Right cardiac atrium (tissue), 5 donors: ENCODE measurements at regions not wholly inside any gene's neighbourhood (a gene's known extent, or its start where the extent isn't known, plus 50 kb on each side); places are given as distances from the start of the nearest gene placed in this dataset.

Experiments used
- ATAC-seq, 2 donors: fragments of 200-7000 bp; cut with Tn5 transposase; one replicate each; pipeline versions ENCODE4 v1.8.0 to v1.9.1; 2020; ENCODE audit warnings: moderate library complexity in 2 of 2, mild to moderate bottlenecking in 1 of 2
- DNase-seq, 3 donors: peaks; one replicate each; pipeline ENCODE4 v3.0.0-alpha.2; 2020
- H3K27ac ChIP-seq: one replicate; pipeline ENCODE4 v1.5.1; 2013; ENCODE audit warnings: mild to moderate bottlenecking, low read length, control low read depth, moderate library complexity
- H3K27me3 ChIP-seq: one replicate; pipeline ENCODE4 v1.6.1; 2013; ENCODE audit not compliant: control insufficient read depth, insufficient read depth
- H3K4me1 ChIP-seq: one replicate; pipeline ENCODE4 v1.6.1; 2013; ENCODE audit warnings: low read length; ENCODE audit not compliant: control insufficient read depth, insufficient read depth
- H3K4me3 ChIP-seq: one replicate; pipeline ENCODE4 v1.5.1; 2013; ENCODE audit warnings: low read length, control low read depth
- H3K9me3 ChIP-seq: one replicate; pipeline ENCODE4 v1.6.1; 2013; ENCODE audit warnings: low read length; ENCODE audit not compliant: control insufficient read depth
- WGBS: extraction: QIAGEN DNeasy Blood & Tissue Kit; methylation state at CpG from one replicate; pipeline ENCODE4 v1.1.7; 2013; 5-methylcytosine and 5-hydroxymethylcytosine counted together
- intact Hi-C, 4 donors: fragments of 100-400 bp; cut with DNase I; formaldehyde crosslinking; loops; one replicate each; pipeline versions ENCODE4 v1.11.0 to v1.14.0; 2022 to 2023
- donor health status: healthy with polysubstance abuse.
- donor health status: DM: no; HTN: yes; CAD: no.
- donor health status: DM: no; HTN: no; CAD: no.
- donor health status: DM: no; HTN: yes; CAD: no; lungs with severe emphysema.
- donor health status: DM: yes; HTN: yes; CAD: no.

DNA sequence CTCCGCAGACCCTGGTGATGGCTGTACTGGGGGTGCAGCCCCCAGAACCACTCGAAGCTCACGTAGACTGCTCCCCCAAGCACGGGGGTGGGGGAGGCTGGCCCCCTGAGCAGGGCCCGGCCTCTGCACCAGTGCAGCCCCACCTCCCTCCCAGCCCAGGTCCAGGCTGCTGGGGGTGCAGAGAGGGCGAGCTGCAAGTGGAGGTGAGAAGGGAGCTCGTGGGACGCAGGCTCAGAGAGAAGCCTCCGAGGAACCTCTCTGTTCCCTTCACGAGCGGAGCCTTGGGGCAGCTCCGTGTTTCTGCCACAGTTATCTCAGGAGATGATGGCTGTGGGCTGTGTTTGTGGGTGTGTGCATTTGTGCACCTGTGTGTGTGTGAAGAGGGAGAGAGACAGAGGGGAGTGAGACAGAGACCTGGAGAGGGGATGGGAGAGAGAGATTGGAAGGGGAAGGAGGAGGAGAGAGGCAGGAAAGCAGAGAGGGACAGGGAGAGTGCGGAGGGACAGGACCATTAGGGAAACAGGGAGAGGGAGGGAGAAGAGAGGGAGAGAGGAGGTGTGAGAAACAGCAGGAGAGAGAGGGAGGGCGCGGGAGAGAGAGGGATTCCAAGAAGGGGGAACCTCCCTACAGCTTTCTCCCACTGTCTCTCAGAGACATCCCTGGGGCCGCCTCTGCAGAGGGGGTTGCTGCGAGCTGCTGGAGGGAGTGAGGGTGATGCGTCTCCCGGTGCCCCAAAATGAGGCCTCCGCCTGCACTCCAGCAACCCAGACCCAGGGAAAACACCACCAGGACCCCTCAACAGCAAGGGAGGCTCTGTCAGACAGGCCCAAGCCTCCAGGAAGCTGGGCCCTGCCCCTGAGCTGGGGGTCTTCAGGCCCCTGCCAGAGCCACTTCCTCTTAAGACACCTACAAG, 1488.6 kb downstream of the BRD1 start:
- Histone ChIP-seq H3K4me1 (no peaks in the 10 kb centered on the region), H3K27me3 (no peaks in the 10 kb centered on the region), H3K4me3 (no peak overlapping the region), H3K27ac (no peak overlapping the region), H3K9me3 (no peaks in the 10 kb centered on the region)
- no peak for DNase-seq
- 60% methylated on average over 20 of the region's 20 CpGs for WGBS
- ATAC-seq: no peak
- intact Hi-C loops: no loop called here

DNA sequence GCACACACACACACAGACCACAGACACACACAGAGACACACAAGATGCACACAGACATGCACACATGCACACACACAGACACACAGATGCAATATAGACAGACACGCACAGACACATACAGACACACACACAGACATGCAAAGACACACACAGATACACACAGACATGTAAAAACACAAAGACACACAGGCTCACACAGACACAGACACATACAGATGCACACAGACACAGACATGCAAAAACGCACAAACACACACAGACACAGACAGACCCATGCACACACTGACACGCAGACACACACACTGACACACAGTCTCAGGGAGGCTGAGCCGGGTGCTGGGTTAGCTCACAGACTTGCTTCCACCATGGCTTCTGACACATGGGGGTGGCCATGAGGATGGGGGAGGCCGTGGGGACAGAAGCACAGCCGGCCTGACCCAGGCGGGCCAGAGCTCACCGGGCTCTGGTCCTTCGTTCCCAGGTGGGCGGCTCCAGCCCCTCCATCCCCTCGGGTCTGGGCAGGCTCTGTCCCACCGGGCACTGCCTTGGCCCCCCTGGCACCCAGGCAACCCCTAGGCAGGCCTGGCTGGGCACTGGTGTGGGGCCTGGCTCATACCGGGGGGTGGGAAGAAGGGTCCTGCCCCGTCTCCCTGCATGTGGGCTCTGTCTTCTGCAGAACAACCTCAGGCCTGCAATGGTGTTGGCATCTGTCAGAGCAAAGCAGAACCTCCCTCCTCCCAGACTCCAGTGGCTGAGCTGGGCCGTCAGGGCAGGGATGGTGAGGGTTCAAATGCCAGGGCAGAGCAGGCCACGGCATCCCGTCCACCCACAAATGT, 1489.5 kb downstream of the BRD1 start:
- intact Hi-C loops: no loop called here

DNA sequence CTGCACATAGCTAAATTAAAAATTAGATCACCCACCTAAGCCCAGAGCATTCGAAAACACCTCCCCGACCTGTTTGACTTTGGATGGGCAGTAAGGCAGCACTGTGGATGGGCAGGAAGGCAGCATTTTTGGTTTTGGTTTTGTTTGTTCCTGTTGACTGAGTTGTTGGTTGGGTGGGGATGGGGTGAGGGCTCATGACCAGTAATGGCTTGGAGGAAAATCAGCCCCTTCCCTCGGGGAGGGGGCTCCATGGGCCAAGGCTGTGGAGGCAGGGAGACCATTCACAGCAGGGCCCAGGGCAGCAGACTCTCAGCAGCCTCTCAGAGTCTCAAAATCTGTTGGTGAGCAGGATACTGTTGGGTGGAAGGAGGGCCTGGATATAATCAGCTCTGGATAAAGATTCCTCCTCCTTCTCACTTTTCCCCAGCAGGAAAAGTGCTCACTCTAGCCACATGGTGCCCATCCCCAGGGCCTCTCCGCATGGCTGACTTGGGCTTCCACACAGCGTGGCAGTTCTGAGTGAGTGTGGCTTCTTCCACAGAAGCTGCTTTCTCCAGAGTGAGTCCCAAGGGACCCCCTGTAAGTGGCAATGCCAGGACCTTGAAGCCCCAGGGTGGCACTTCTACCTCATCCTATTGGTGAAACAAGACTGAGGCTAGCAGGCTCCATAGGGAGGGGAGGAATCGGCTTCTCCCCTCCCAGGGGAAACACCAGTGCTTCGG, 1491.2 kb downstream of the BRD1 start:
- H3K9me3 ChIP-seq: no peaks in the 10 kb centered on the region
- H3K4me1 ChIP-seq: no peaks in the 10 kb centered on the region
- H3K27me3 ChIP-seq: no peaks in the 10 kb centered on the region
- H3K27ac ChIP-seq: no peak overlapping the region
- intact Hi-C loops: no loop called here
- H3K4me3 ChIP-seq: no peak overlapping the region
- DNase-seq (no peak), ATAC-seq (no peak)
- 81% methylated on average over 7 of the region's 7 CpGs for WGBS

More for the DNA sequence above, 1489.5 kb downstream of the BRD1 start:
- DNase-seq: no peak
- no peaks in the 10 kb centered on the region for H3K9me3 ChIP-seq
- no peaks in the 10 kb centered on the region for H3K4me1 ChIP-seq
- ATAC-seq: no peak
- WGBS: 78% methylated on average over 17 of the region's 17 CpGs
- no peak overlapping the region for H3K27ac ChIP-seq
- no peak overlapping the region for H3K4me3 ChIP-seq
- no peaks in the 10 kb centered on the region for H3K27me3 ChIP-seq

DNA sequence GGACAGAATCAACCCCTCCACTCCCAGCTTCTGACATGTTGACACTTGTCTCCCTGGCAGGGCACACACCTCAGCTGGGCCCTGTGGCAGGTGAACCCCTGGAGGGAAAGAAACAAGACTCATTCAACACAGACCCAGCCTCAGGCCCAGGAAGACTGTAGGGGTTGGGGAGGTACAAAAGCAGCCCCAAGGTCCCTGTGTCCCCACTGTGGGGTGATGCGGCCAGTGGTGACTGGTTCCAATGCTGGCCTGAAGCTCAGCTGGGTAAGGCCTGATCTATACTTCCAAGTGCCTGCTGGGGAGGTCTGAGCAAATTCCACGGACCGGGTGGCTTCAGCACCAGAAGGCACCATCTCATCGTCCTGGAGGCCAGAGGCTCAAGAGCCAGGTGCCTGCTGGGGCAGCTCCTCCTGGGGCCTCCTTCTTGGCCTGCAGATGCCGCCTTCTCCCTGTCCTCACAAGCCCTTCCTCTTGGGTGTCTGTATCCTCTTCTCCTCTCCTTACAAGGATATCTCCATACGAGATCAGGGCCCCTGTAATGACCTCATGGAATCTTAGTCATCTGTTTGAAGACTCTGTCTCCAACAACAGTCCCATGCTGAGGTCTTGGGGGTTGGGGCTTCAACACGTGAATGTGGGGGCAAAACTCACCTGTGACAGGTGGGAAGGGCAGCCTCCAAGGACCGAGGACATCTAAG, 1492.1 kb downstream of the BRD1 start:
- Histone ChIP-seq H3K27me3 (no peaks in the 10 kb centered on the region), H3K4me1 (no peaks in the 10 kb centered on the region), H3K9me3 (no peaks in the 10 kb centered on the region), H3K4me3 (no peak overlapping the region), H3K27ac (no peak overlapping the region)
- intact Hi-C loops: no loop called here
- DNase-seq: no peak
- ATAC-seq: no peak
- 73% methylated on average over 8 of the region's 8 CpGs for WGBS

DNA sequence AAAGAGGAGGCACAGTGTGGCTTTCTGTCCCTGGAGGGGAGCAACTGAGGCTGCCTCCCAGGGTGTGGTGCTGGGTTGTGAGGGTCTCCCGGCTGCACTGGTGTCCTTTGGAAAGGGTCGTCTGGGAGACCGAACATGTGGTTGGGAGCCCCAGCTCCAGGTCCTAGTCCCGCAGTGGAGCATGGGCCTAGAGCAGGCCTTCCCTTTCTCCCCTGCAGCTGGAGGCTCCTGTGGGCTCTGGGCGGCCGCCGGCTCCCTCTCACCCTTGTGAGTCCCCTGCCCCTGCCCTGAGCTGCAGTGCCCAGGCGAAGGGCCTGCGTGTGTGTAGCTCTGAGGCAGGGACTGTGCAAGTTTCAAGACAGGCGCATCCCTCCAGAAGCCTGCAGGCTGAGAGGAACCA, 1492.7 kb downstream of the BRD1 start:
- H3K27me3 ChIP-seq: no peaks in the 10 kb centered on the region
- 84% methylated on average over 10 of the region's 10 CpGs for WGBS
- DNase-seq: no peak
- intact Hi-C loops: no loop called here
- no peak overlapping the region for H3K27ac ChIP-seq
- no peaks in the 10 kb centered on the region for H3K4me1 ChIP-seq
- H3K9me3 ChIP-seq: no peaks in the 10 kb centered on the region
- ATAC-seq: no peak
- H3K4me3 ChIP-seq: no peak overlapping the region

DNA sequence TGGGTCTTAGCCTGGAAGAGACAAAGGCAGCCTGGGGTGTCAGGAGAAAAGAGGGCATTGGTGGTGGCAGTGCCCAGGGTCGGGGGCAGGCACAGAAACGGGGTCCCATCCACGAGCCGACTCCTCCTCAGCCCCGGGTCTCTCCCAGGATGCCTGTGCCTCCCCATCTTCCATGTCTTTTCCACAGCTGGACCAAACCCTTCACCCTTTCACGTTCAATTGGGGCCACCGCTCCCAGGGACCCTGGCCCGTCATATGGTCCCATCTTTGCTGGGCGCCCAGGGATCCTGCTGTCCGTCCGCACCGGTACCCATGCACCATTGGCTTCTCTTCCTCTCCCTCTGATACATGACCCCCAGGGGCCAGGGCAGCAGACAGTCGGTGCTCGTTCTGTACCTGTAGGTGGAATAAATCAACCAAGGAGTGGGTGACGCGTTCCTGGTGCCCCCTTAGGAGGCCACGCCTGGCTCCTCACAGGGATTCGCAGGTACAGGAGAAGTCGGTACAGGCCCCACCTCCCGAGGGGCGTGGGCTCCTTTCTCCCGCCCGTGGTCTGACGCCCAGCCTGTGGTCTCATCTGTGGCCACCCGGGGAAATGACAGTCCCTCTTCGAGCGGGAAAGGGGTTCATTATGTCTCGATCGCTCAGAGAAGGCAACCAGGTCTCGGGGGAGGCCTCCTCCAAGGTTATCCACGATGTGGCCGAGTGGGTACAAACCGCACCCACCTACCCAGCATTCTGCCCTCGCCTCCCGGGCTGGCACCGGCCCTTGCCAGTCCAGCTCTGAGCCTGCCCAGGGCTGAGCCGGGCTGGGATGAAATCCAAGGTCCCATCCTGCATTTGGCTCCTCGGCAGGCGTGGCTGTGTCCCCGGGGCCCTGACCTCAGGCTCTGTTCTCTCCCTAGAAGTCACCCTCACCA, 1493.6 kb downstream of the BRD1 start:
- Histone ChIP-seq H3K9me3 (no peaks in the 10 kb centered on the region), H3K27ac (no peak overlapping the region), H3K27me3 (no peaks in the 10 kb centered on the region), H3K4me3 (no peak overlapping the region), H3K4me1 (no peaks in the 10 kb centered on the region)
- DNase-seq (no peak), ATAC-seq (no peak)
- WGBS: 90% methylated on average over 40 of the region's 40 CpGs
- intact Hi-C loops: no loop called here

DNA sequence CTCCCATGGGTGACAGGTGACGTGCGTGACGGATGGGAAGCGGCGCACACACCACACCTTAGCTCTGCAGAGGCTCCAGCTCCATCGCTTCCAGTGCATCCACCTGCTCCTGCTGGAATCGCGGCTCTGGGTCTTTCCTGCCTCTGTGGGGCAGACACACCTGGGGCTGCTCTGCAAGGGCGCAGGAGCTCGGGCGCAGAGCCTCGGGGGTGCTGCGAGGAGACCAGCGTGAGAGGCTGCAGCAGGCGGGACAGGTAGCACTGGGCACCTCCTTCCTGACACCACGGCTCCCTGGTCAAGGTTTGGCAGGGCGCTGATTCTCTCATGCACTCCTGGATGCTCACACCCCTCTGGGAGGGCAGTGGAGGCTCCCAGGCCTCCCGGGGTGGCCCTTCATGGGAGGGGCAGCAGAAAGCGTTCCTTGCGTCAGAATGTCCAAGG, 1494.3 kb downstream of the BRD1 start:
- intact Hi-C loops: no loop called here

DNA sequence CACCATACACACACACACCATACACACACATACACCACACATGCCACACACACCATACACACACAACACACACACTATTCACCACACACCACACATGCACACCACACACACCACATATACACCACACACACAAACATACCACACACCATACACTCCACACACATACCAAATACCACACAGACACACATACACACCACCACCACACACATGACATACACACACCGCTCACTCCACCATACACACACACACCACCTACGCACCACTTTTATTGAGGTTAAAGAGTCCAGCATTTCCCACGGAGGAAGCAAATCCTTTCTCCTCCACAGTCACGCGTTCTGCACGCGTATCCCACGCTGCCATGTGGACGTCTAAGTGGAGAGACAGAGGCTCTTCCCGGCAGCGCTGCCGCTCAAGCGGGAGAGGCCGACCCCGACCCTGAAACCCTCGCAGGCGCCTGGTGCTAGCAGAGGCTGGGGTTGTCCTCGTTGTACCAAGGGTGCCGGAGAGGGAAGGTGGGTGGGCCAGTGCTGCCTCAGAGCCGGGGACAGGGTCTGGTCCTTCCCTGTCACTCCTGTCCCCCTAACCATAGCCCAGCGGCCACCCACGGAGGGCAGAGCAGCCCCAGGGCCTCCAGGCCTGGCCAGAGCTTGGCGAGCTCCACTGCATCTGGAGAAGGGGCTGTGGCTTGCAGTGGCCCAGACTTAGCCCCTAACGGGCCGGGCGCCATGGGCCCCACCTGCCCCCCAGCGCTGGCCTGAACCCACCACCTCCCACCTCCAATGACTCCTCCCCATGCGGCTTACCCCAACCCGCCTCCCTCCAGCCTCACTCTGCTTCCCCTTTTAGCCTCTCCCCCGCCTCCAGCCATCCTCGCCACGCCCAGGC, 1495.0 kb downstream of the BRD1 start:
- intact Hi-C loops: no loop called here
- Histone ChIP-seq H3K4me1 (no peaks in the 10 kb centered on the region), H3K27ac (no peak overlapping the region), H3K4me3 (no peak overlapping the region), H3K27me3 (no peaks in the 10 kb centered on the region), H3K9me3 (no peaks in the 10 kb centered on the region)
- ATAC-seq (no peak), DNase-seq (no peak)
- 83% methylated on average over 32 of the region's 32 CpGs for WGBS

More for the DNA sequence above, 1494.3 kb downstream of the BRD1 start:
- no peaks in the 10 kb centered on the region for H3K4me1 ChIP-seq
- WGBS: 86% methylated on average over 20 of the region's 20 CpGs
- no peak for ATAC-seq
- H3K27me3 ChIP-seq: no peaks in the 10 kb centered on the region
- H3K9me3 ChIP-seq: no peaks in the 10 kb centered on the region
- H3K27ac ChIP-seq: no peak overlapping the region
- no peak overlapping the region for H3K4me3 ChIP-seq
- DNase-seq: no peak

DNA sequence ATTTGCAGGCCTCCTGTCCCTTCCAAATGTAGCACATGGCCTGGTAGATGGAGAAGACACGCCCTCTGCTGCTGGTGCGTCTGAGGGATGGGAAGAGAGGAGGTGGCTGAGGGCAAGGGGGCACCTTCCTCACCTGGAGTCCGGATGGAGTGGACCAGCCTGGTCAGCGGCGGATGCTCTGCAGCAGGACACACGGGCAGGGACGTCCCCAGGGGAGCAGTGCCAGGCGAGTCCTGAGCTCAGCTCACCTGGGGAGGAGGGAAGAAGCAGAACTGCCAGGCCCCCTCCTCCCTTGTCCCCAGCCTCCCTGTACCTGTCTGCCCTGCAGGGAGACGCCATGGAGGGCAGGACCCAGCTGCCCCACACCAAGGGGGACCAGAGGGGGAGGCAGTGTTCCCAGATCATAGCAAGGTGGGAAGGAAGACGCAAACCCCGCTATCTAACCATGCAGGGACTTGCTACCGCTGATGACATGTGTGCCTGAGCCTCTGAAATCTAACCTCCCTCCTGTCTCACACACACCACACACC, 1495.9 kb downstream of the BRD1 start:
- no peaks in the 10 kb centered on the region for H3K9me3 ChIP-seq
- no peaks in the 10 kb centered on the region for H3K4me1 ChIP-seq
- H3K27me3 ChIP-seq: no peaks in the 10 kb centered on the region
- no peak for ATAC-seq
- no peak overlapping the region for H3K27ac ChIP-seq
- no peak for DNase-seq
- intact Hi-C loops: no loop called here
- H3K4me3 ChIP-seq: no peak overlapping the region
- 77% methylated on average over 12 of the region's 12 CpGs for WGBS
